ENCODE measurements at regions not wholly inside any gene's neighbourhood (a gene's known extent, or its start where the extent isn't known, plus 50 kb on each side); places are given as distances from the start of the nearest gene placed in this dataset.
A peak's percentile ranks its signal among the peaks of the same experiment; 100 is the strongest.

DNA sequence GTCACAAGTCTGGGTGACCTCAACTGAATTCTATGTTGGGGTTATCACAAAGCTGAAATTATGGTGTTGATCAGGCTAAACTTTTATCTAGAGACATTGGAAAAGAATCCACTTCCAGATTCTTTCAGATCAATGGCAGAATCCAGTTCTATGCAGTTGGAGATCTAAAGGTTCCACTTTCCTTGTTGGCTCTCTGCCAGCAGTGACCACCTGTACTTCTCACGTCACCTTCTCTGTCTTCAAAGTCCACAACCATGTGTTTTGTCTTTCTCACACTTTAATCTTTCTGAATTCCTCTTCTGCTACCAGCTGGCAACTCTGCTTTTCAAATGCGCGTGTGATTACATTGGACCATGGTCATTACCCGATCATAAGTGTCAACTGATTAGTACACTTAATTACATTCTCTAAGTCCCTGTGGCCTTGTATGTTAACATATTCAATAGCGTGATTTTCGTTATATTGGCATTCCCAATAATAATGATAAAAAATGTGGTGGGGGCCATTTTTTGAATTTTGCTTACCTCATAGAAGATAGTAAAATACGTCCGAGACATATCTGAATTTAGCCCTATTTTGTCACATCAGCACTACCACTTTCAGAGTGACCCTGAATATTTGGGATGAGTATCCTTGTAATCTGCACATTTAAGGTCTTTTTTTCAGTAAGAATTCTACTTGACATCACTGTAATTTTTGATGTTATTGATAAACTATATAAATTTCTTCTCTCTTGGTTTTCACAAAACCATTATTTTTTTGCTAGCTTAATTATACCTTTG lies 73.7 kb upstream of the PRDM9 start:
- CTCF ChIA-PET (ENCODE audit: low intra/inter-chr PET ratio, low total read pairs), result no interaction called here
- DNase-seq (ENCODE audit: low spot score) (no peak), FAIRE-seq (no peak), ATAC-seq (no peak)
- Histone ChIP-seq H3K9ac (ENCODE audit: insufficient read depth, low read depth, low read length) (no peak overlapping the region), H3K36me3 (replicated peaks in 1 of 2; ENCODE audit: control insufficient read depth in 1 of 2, insufficient read depth in 2 of 2, low read length in 2 of 2) (no peaks in the 10 kb centered on the region), H4K20me1 (ENCODE audit: insufficient read depth, low read length) (no peaks in the 10 kb centered on the region), H3K4me2 (ENCODE audit: low read depth, low read length) (no peak overlapping the region), H3K4me1 (ENCODE audit: insufficient read depth, low read length) (no peaks in the 10 kb centered on the region), H3K4me3 (replicated peaks in 1 of 3; ENCODE audit: insufficient read depth in 1 of 3, low read depth in 2 of 3, low read length in 3 of 3) (no peak overlapping the region), H3K27me3 (ENCODE audit: control insufficient read depth in 1 of 2, insufficient read depth in 2 of 2, low read length in 2 of 2) (no peaks in the 10 kb centered on the region), H3K79me2 (ENCODE audit: insufficient read depth, low read length) (no peaks in the 10 kb centered on the region), H3K9me3 (ENCODE audit: low read length) (peaks cover 21% of the 10 kb centered on the region), H2AFZ (ENCODE audit: low read length) (no peak overlapping the region), H3K27ac (ENCODE audit: extremely low read length, insufficient read depth, low read length) (no peak overlapping the region)
- 68% methylated on average over 8 of the region's 8 CpGs for WGBS (ENCODE audit: low lambda C conversion rate)
- intact Hi-C loops (cut with micrococcal nuclease; ENCODE audit: unreplicated experiment) (no loop called here), in situ Hi-C loops (cut with HindIII; ENCODE audit: extremely low pct_ligation_motif_present, low pct_unique_long_range_greater_than_20kb) (no loop called here)
- no peak for TF ChIP-seq NFYB (CRISPR knock-in tag; IDR thresholded peaks at IDR 0.05)
- peak; percentile 49 to 77; a peak in 3 of 4 replicates for TF ChIP-seq MAFK (conservative IDR thresholded peaks at IDR 0.05 in 1 of 2, IDR thresholded peaks at IDR 0.05 in 1 of 2; ENCODE audit: low read length in 2 of 2)
- no peak for TF ChIP-seq MBD4 (IDR thresholded peaks at IDR 0.05; ENCODE audit: borderline replicate concordance, low read length)
- TF ChIP-seq, protein P1, sequence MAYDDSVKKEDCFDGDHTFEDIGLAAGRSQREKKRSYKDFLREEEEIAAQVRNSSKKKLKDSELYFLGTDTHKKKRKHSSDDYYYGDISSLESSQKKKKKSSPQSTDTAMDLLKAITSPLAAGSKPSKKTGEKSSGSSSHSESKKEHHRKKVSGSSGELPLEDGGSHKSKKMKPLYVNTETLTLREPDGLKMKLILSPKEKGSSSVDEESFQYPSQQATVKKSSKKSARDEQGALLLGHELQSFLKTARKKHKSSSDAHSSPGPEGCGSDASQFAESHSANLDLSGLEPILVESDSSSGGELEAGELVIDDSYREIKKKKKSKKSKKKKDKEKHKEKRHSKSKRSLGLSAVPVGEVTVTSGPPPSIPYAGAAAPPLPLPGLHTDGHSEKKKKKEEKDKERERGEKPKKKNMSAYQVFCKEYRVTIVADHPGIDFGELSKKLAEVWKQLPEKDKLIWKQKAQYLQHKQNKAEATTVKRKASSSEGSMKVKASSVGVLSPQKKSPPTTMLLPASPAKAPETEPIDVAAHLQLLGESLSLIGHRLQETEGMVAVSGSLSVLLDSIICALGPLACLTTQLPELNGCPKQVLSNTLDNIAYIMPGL (CRISPR knock-in tag; IDR thresholded peaks at IDR 0.05; ENCODE audit: borderline replicate concordance in 1 of 2, low read depth in 1 of 2), result no peak
- TF ChIP-seq ZSCAN21 (CRISPR knock-in tag; IDR thresholded peaks at IDR 0.05; ENCODE audit: borderline replicate concordance), result no peak
- no peak for TF ChIP-seq ZNF567 (CRISPR knock-in tag; IDR thresholded peaks at IDR 0.05; ENCODE audit: borderline replicate concordance)
- TF ChIP-seq JDP2 (CRISPR knock-in tag; IDR thresholded peaks at IDR 0.05; ENCODE audit: borderline replicate concordance), result no peak
- TF ChIP-seq POLR2A (IDR thresholded peaks at IDR 0.05; ENCODE audit: insufficient read depth in 1 of 2, low read depth in 2 of 2, low read length in 2 of 2), result no peak
- peak; percentile 70 for TF ChIP-seq MAFF (IDR thresholded peaks at IDR 0.05; ENCODE audit: low read depth, low read length)
- TF ChIP-seq ATM (IDR thresholded peaks at IDR 0.05; ENCODE audit: borderline replicate concordance), result no peak
- no peak for TF ChIP-seq ZMYM2 (CRISPR knock-in tag; IDR thresholded peaks at IDR 0.05)
- TF ChIP-seq SNAPC2 (CRISPR knock-in tag; IDR thresholded peaks at IDR 0.05), result no peak
- peak; percentile 57; the same call in 1 of the 2 replicates for TF ChIP-seq LCORL (IDR thresholded peaks at IDR 0.05)
- TF ChIP-seq LCORL (CRISPR knock-in tag; IDR thresholded peaks at IDR 0.05), result no peak
- POLR2A ChIA-PET, result no interaction called here
- no TSS peak for BruUV-seq (replicated peaks)

Measured in HepG2 (cell line).